ENCODE measurements at regions not wholly inside any gene's neighbourhood (a gene's known extent, or its start where the extent isn't known, plus 50 kb on each side); places are given as distances from the start of the nearest gene placed in this dataset.

- H3K9me3 ChIP-seq: no peaks in the 10 kb centered on the region
- ATAC-seq (ENCODE audit: low FRiP score in 2 of 2): peak; percentile 72 to 73
- peaks cover 4 to 11% (median 6%) of the 10 kb centered on the region in 4 donors for H3K4me1 ChIP-seq
- TF ChIP-seq POLR2A (IDR thresholded peaks at IDR 0.05) (no peak), CTCF (IDR thresholded peaks at IDR 0.05) (no peak)
- peak; percentile 53 to 59 for DNase-seq
- H3K27ac ChIP-seq: peak overlapping the region in 1 of 4 donors; percentile 44
- no peaks in the 10 kb centered on the region for H3K36me3 ChIP-seq
- no peaks in the 10 kb centered on the region for H3K27me3 ChIP-seq
- peak overlapping the region in 3 of 4 donors; percentile 14 to 36 (median 35) for H3K4me3 ChIP-seq
- 33 to 45% methylated on average over 17 to 22 of the region's 22 CpGs for WGBS, 2 donors
These were observed 313.7 kb downstream of the MAF start for GRCh38 chr16:79286646-79287423.

- DNase-seq: no peak
- Histone ChIP-seq H3K27me3 (no peaks in the 10 kb centered on the region), H3K4me1 (peaks cover 4 to 11% (median 6%) of the 10 kb centered on the region in 4 donors), H3K9me3 (no peaks in the 10 kb centered on the region), H3K36me3 (no peaks in the 10 kb centered on the region), H3K4me3 (no peak overlapping the region), H3K27ac (no peak overlapping the region)
- 78 to 80% methylated on average over 7 of the region's 7 CpGs for WGBS, 2 donors
- no peak for ATAC-seq (ENCODE audit: low FRiP score in 2 of 2)
- TF ChIP-seq EP300 (IDR thresholded peaks at IDR 0.05): no peak
- no peak for TF ChIP-seq POLR2A (IDR thresholded peaks at IDR 0.05)
- TF ChIP-seq CTCF (IDR thresholded peaks at IDR 0.05): no peak
- TF ChIP-seq POLR2AphosphoS5 (IDR thresholded peaks at IDR 0.05): no peak
These were observed 315.8 kb downstream of the MAF start for GRCh38 chr16:79284766-79285165.

- DNase-seq (no peak), ATAC-seq (ENCODE audit: low FRiP score in 2 of 2) (no peak)
- TF ChIP-seq CTCF (IDR thresholded peaks at IDR 0.05) (no peak), POLR2A (IDR thresholded peaks at IDR 0.05) (no peak), EP300 (IDR thresholded peaks at IDR 0.05) (no peak), POLR2AphosphoS5 (IDR thresholded peaks at IDR 0.05) (no peak)
- WGBS, 2 donors: 87 to 89% methylated on average over 4 of the region's 4 CpGs
- H3K27me3 ChIP-seq: no peaks in the 10 kb centered on the region
- H3K9me3 ChIP-seq: no peaks in the 10 kb centered on the region
- no peaks in the 10 kb centered on the region for H3K36me3 ChIP-seq
- H3K4me1 ChIP-seq: peaks cover 4 to 11% (median 6%) of the 10 kb centered on the region in 4 donors
- H3K27ac ChIP-seq: no peak overlapping the region
- no peak overlapping the region for H3K4me3 ChIP-seq
These were observed 317.0 kb downstream of the MAF start for GRCh38 chr16:79283578-79283977.

- H3K27me3 ChIP-seq: no peaks in the 10 kb centered on the region
- 96 to 99% methylated on average over 2 of the region's 2 CpGs for WGBS, 2 donors
- no peak overlapping the region for H3K4me3 ChIP-seq
- H3K27ac ChIP-seq: no peak overlapping the region
- no peaks in the 10 kb centered on the region for H3K36me3 ChIP-seq
- no peak for DNase-seq
- H3K9me3 ChIP-seq: no peaks in the 10 kb centered on the region
- peaks cover 4 to 11% (median 6%) of the 10 kb centered on the region in 4 donors for H3K4me1 ChIP-seq
- no peak for ATAC-seq (ENCODE audit: low FRiP score in 2 of 2)
- TF ChIP-seq POLR2A (IDR thresholded peaks at IDR 0.05): no peak
- no peak for TF ChIP-seq CTCF (IDR thresholded peaks at IDR 0.05)
- TF ChIP-seq POLR2AphosphoS5 (IDR thresholded peaks at IDR 0.05): no peak
- TF ChIP-seq EP300 (IDR thresholded peaks at IDR 0.05): no peak
These were observed 317.7 kb downstream of the MAF start for GRCh38 chr16:79282806-79283205.

GRCh38 chr16:79278506-79278905 is 322.0 kb downstream of the MAF start:
- H3K4me3 ChIP-seq: no peak overlapping the region
- DNase-seq (peak in 1 of 2 donors; percentile 13), ATAC-seq (ENCODE audit: low FRiP score in 2 of 2) (no peak)
- H3K27ac ChIP-seq: peak overlapping the region in 1 of 4 donors; percentile 21
- no peaks in the 10 kb centered on the region for H3K36me3 ChIP-seq
- TF ChIP-seq EP300 (IDR thresholded peaks at IDR 0.05) (no peak), POLR2AphosphoS5 (IDR thresholded peaks at IDR 0.05) (no peak), CTCF (IDR thresholded peaks at IDR 0.05) (no peak), POLR2A (IDR thresholded peaks at IDR 0.05) (no peak)
- WGBS, 2 donors: 60 to 67% methylated on average over 11 of the region's 11 CpGs
- H3K27me3 ChIP-seq: no peaks in the 10 kb centered on the region
- H3K4me1 ChIP-seq: no peaks in the 10 kb centered on the region
- H3K9me3 ChIP-seq: no peaks in the 10 kb centered on the region

Data from upper lobe of left lung (tissue), 6 donors.